ENCODE measurements at regions not wholly inside any gene's neighbourhood (a gene's known extent, or its start where the extent isn't known, plus 50 kb on each side); places are given as distances from the start of the nearest gene placed in this dataset.

- TF ChIP-seq TAF1 (IDR thresholded peaks at IDR 0.05; ENCODE audit: borderline replicate concordance, low read depth, low read length) (no peak), POLR2AphosphoS5 (IDR thresholded peaks at IDR 0.05; ENCODE audit: low read depth, low read length) (no peak)
Observed at GRCh38 chr14:76696361-76696760, 64.9 kb upstream of the VASH1 start.
